Peyer's patch (tissue), 4 donors: ENCODE measurements at regions not wholly inside any gene's neighbourhood (a gene's known extent, or its start where the extent isn't known, plus 50 kb on each side); places are given as distances from the start of the nearest gene placed in this dataset.

ENCODE experiments used
- DNase-seq, 3 donors: peaks; one replicate each; pipeline ENCODE4 v3.0.0-alpha.2; 2017 to 2019
- H3K27ac ChIP-seq, 4 donors: fragments of 200-600 bp; sonication (generic); one replicate each; pipeline ENCODE4 v1.5.1; 2016 to 2019
- H3K27me3 ChIP-seq, 2 donors: fragments of 200-600 bp; sonication (generic); one replicate each; pipeline ENCODE4 v1.5.1; 2019
- H3K36me3 ChIP-seq, 3 donors: fragments of 200-600 bp; sonication (generic); one replicate each; pipeline ENCODE4 v1.5.1; 2016 to 2019
- H3K4me1 ChIP-seq, 4 donors: fragments of 200-600 bp; sonication (generic); one replicate each; pipeline ENCODE4 v1.5.1; 2016 to 2019
- H3K4me3 ChIP-seq, 4 donors: fragments of 200-600 bp; sonication (generic); 1 replicate in 3 of 4; 2 replicates in 1 of 4; pipeline ENCODE4 v1.5.1; 2016 to 2019; ENCODE audit warnings: mild to moderate bottlenecking in 1 of 4
- H3K9me3 ChIP-seq, 4 donors: fragments of 200-600 bp; sonication (generic); one replicate each; pipeline ENCODE4 v1.5.1; 2016 to 2019; ENCODE audit warnings: mild to moderate bottlenecking in 1 of 4
- CTCF ChIP-seq, 6 experiments: fragments of 450-650 bp in 4 of 6; fragments of 200-600 bp in 2 of 6; sonication (generic) in 1 of 6; IDR thresholded peaks; one replicate each; pipeline ENCODE4 v1.5.1; 2017 to 2019; ENCODE audit warnings: antibody characterized with exemption in 6 of 6, mild to moderate bottlenecking in 3 of 6, moderate library complexity in 1 of 6
- POLR2A ChIP-seq, 2 donors: fragments of 450-650 bp; IDR thresholded peaks; one replicate each; pipeline ENCODE4 v1.5.1; 2017; ENCODE audit warnings: antibody characterized with exemption in 2 of 2, mild to moderate bottlenecking in 2 of 2, moderate library complexity in 2 of 2

GRCh38 chr14:99037777-99038430, 234.1 kb downstream of the BCL11B start:
- DNase-seq = no peak
- TF ChIP-seq POLR2A (IDR thresholded peaks at IDR 0.05) (no peak), CTCF (IDR thresholded peaks at IDR 0.05) (no peak)
- H3K4me3 ChIP-seq = no peak overlapping the region

GRCh38 chr14:99038431-99038820, 233.6 kb downstream of the BCL11B start:
- Histone ChIP-seq H3K27me3 (no peaks in the 10 kb centered on the region), H3K4me3 (no peak overlapping the region), H3K9me3 (no peaks in the 10 kb centered on the region), H3K4me1 (peaks cover 0 to 6% (median 0%) of the 10 kb centered on the region in 4 donors), H3K36me3 (no peaks in the 10 kb centered on the region), H3K27ac (no peak overlapping the region)
- TF ChIP-seq POLR2A (IDR thresholded peaks at IDR 0.05) (no peak), CTCF (IDR thresholded peaks at IDR 0.05) (no peak)
- no peak for DNase-seq

More at GRCh38 chr14:99037777-99038430, 234.1 kb downstream of the BCL11B start:
- Histone ChIP-seq H3K27me3 (no peaks in the 10 kb centered on the region), H3K4me1 (peaks cover 0 to 6% (median 0%) of the 10 kb centered on the region in 4 donors), H3K27ac (no peak overlapping the region), H3K36me3 (no peaks in the 10 kb centered on the region), H3K9me3 (no peaks in the 10 kb centered on the region)

GRCh38 chr14:99039331-99040041, 232.5 kb downstream of the BCL11B start:
- TF ChIP-seq CTCF (IDR thresholded peaks at IDR 0.05) (no peak), POLR2A (IDR thresholded peaks at IDR 0.05) (no peak)
- Histone ChIP-seq H3K4me3 (no peak overlapping the region), H3K27ac (no peak overlapping the region), H3K36me3 (no peaks in the 10 kb centered on the region), H3K27me3 (no peaks in the 10 kb centered on the region), H3K4me1 (peaks cover 0 to 6% (median 0%) of the 10 kb centered on the region in 4 donors), H3K9me3 (no peaks in the 10 kb centered on the region)
- DNase-seq = no peak

GRCh38 chr14:99040052-99040451, 231.9 kb downstream of the BCL11B start:
- H3K9me3 ChIP-seq = no peaks in the 10 kb centered on the region
- no peak overlapping the region for H3K4me3 ChIP-seq
- no peak for TF ChIP-seq POLR2A (IDR thresholded peaks at IDR 0.05)
- no peak for TF ChIP-seq CTCF (IDR thresholded peaks at IDR 0.05)
- no peaks in the 10 kb centered on the region for H3K27me3 ChIP-seq
- no peak for DNase-seq
- peaks cover 0 to 6% (median 0%) of the 10 kb centered on the region in 4 donors for H3K4me1 ChIP-seq
- no peak overlapping the region for H3K27ac ChIP-seq
- H3K36me3 ChIP-seq = no peaks in the 10 kb centered on the region

- Histone ChIP-seq H3K27ac (no peak overlapping the region), H3K4me1 (peaks cover 0 to 6% (median 0%) of the 10 kb centered on the region in 4 donors), H3K27me3 (no peaks in the 10 kb centered on the region), H3K9me3 (no peaks in the 10 kb centered on the region), H3K36me3 (no peaks in the 10 kb centered on the region), H3K4me3 (no peak overlapping the region)
- TF ChIP-seq POLR2A (IDR thresholded peaks at IDR 0.05) = no peak
- TF ChIP-seq CTCF (IDR thresholded peaks at IDR 0.05) = no peak
- no peak for DNase-seq
These were observed 231.3 kb downstream of the BCL11B start for GRCh38 chr14:99040711-99041110.
